H4 (cell line): ENCODE measurements at regions not wholly inside any gene's neighbourhood (a gene's known extent, or its start where the extent isn't known, plus 50 kb on each side); places are given as distances from the start of the nearest gene placed in this dataset.

Experiments
- DNase-seq: peaks from one replicate; pipeline ENCODE4 v3.0.0-alpha.2; 2015; ENCODE audit warnings: low spot score

- DNase-seq: no peak
These were observed 169.9 kb downstream of the BRINP2 start for GRCh38 chr1:177340601-177341067.

- no peak for DNase-seq
These were observed 167.6 kb downstream of the BRINP2 start for GRCh38 chr1:177338376-177338775.

- no peak for DNase-seq
These were observed 164.1 kb downstream of the BRINP2 start for GRCh38 chr1:177334903-177335302.

- no peak for DNase-seq
These were observed 163.3 kb downstream of the BRINP2 start for GRCh38 chr1:177333936-177334595.
